GM18858 (cell line): ENCODE measurements at regions not wholly inside any gene's neighbourhood (a gene's known extent, or its start where the extent isn't known, plus 50 kb on each side); places are given as distances from the start of the nearest gene placed in this dataset.

ENCODE experiments used
- ATAC-seq: cut with Tn5 transposase; IDR thresholded peaks from one replicate; pipeline ENCODE4 v1.9.1; 2021; ENCODE audit not compliant: unreplicated experiment

DNA sequence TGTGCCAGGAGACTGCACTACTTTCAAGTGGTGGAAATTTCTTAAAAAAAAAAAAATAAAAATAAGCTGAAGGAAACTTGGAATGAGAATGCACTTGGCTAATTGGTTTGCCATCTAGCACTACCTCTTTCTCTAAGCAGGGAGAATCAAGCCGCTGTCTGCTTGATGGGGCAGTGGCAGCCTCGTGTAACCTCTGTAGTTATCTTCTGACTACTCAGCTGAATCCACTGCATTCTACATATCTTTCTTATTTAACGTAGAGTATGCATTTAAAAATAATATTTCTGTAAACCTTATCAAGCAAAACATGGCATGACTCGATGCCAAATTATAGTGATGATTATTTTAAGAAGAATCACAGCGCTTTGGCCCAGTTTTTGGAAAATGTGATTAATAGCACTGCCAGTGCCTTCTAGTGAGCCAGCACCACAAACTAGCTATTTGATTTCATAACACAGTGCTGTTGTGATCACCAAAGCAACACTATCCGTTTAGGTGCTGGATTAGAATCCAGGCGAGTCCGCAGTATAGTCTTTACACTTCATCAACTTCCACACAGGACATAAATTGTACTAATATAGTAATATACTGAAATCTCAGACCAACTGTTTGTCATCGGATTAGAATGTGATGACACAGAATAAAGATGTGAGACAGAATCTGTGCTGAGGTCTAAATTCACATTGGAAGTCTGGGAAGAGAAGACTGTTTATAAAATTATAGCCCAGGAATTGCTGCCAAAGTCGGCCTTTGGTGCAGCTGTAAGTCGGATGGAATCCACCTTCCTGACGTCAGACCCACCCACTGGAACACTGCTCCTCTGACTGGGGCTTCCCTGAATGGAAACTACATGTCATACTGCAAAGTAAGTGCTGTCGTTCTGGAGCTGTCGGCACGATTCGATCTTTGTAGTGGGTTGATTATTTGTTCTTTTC is 136.5 kb upstream of the ETAA1 start:
- no peak for ATAC-seq

DNA sequence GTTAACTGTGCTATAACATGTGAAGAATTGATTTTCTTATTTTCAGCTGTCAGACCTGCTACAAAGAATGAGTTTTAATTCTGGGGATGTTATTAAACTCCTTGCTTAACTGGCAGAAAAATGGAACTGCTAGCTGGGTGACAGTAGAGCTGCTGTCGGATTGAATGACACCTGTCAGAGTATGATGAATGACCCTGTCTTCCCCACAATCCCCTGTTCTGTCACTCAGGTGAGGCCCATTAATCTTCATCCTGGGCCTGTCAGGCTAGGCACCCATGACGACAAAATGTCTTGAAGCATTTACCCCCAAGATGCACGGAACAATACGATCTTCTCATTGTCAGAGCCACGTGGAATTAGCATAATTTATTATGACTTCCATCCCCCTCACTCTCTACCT is 129.9 kb upstream of the ETAA1 start:
- no peak for ATAC-seq

- ATAC-seq, result no peak
Measured at GRCh38 chr2:67268797-67269196, 128.3 kb upstream of the ETAA1 start.

- ATAC-seq, result no peak
Measured at GRCh38 chr2:67272195-67272594, 124.9 kb upstream of the ETAA1 start.

DNA sequence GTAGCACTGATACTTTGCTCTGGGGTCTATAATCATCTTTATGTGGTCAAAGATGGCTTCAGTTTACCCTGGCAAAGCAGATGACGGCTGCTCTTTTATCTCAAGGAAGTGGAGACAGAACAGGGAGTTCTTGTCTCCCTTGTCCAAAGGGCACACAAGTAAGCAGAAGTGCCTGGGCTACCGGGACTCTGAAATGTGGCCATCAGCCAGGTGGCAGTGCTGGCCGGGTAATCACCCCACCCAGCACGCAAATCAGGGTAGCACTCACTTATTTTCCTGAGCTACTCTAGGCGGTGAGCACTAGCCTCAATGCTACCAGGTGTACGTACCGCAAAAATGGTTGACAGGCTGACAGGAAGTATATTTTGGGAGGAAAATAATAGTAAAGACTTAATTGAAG is 119.7 kb upstream of the ETAA1 start:
- no peak for ATAC-seq

- ATAC-seq, result no peak
Measured at GRCh38 chr2:67281101-67281500, 116.0 kb upstream of the ETAA1 start.

DNA sequence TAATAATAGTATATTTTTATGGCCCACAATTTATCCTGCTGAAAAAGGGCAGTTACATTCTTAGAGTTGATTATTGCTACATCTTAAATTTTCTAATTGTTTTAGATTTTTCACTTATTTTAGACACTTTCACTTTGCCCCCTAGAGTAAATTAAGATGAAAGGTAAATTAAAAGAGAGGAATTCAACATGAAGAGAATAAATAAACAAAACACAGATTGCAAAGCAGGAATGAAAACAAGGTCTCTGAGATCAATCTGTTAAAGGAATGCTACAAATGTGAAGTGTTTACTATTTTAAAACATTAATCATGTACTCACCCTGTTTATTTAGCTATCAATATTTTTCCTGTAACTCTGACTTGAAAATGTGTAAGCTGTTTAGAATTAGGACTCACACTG is 113.5 kb upstream of the ETAA1 start:
- ATAC-seq, result no peak

DNA sequence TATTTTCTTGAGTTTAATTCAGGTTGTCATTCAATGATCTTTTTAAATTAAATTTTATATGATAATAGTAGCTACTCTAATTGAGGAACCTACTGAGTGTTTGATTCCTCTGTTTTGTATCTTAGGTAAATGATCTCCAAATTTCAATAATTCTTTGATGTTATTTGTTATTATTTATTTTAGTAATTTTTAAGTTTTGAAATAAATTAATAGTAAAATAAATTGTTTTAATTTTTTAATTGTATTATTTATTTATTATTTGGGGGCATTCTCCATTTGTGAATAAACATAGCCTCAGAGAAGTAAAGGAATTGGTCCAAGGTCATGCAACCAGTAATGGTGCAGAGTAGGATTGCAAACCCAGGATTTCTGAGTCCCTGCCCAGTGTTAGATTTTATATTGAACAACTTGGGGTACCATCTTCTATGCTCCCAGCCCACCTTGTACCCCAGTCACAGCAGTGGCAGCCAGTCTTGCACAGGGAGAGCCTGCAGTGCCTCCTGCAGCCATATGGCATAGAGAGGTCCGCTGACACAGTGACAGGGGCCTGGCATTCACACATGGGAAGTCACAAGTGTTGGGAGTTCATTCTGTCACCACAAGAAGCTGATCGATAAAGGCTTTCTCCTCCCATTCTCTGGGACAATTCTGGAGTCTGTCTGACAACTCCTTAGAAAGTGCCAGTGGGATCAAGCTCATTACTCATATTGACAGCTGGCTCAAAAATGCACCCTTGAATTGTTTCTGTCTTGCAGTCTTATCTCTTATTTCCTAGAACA is 110.0 kb upstream of the ETAA1 start:
- ATAC-seq, result no peak

DNA sequence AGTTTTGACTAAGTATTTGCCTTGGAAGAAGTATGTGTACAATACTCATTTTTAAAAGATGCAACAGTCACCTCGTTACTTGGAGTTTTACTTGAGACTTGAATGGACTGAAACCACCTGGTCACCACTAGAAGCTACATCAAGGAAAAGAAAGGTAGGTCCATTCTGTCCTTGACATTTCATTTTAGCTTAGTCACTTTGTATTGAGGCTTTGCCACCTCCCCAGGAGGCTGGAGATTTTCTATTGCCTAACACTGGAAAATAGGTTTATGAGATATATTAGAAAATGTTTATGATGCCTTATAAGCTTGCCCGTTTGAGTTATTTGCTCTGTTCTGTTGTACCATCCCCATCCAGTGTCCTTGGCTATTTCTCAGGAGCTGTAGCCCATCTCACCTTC is 107.9 kb upstream of the ETAA1 start:
- no peak for ATAC-seq

DNA sequence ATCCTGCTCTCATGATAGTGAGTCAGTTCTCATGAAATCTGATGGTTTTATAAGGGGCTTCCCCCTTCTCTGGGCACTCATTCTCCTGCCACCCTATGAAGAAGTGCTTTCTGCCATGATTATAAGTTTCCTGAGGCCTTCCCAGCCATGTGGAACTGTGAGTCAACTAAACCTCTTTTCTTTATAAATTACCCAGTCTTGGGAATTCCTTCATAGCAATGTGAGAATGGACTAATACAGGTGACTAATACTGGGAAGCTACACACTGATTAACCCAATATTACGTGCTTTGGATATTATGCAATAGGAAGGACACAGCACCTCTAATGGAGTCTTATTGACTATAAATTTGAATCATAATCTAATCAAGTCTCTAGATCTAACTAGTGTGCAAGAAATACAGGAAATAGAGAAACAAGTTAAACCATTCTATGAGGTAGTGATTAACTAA is 107.2 kb upstream of the ETAA1 start:
- no peak for ATAC-seq

DNA sequence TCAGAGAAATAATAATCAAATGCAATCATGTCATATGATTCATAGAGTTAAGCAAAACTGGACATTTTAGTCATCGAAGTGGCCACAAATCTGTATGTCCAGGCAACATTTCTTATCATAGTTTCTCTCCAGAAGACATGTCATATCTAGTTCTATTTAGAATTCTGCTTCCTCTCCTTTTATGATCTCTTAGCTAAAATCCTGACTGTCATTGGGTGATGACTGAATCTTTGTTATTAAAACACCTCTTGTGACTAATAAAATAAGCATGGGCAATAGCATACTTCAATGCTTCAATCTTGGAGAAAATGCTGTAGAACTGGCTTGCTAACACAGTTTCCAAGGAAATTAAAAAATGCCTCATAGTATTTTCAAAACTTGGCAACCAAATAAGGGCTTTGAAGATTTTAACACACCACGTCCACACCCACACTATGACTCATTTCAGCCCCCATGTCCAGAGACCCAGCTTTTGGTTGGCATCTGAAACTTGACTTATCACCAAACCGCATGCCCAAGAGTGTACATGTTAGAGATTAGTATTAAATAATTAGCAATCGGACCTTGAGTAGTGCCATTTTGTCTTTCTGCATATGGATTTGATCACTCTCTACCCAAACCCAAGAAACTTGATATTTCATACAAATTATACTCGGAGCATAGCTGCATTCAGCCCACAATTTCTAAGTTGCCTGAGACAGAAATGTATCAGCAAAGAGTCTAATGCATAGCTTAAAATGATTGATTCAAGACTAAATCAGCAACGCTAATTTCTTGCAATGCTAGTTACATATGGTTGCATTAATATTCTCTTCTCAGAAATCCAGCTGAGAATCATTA is 106.5 kb upstream of the ETAA1 start:
- ATAC-seq, result no peak

- no peak for ATAC-seq
Measured at GRCh38 chr2:67294218-67294617, 102.9 kb upstream of the ETAA1 start.

GRCh38 chr2:67295406-67295805 is 101.7 kb upstream of the ETAA1 start:
- no peak for ATAC-seq

- ATAC-seq, result no peak
Measured at GRCh38 chr2:67295851-67296250, 101.3 kb upstream of the ETAA1 start.

- no peak for ATAC-seq
Measured at GRCh38 chr2:67304300-67304890, 92.7 kb upstream of the ETAA1 start.

- ATAC-seq, result no peak
Measured at GRCh38 chr2:67309281-67309680, 87.9 kb upstream of the ETAA1 start.

- no peak for ATAC-seq
Measured at GRCh38 chr2:67311536-67311935, 85.6 kb upstream of the ETAA1 start.

DNA sequence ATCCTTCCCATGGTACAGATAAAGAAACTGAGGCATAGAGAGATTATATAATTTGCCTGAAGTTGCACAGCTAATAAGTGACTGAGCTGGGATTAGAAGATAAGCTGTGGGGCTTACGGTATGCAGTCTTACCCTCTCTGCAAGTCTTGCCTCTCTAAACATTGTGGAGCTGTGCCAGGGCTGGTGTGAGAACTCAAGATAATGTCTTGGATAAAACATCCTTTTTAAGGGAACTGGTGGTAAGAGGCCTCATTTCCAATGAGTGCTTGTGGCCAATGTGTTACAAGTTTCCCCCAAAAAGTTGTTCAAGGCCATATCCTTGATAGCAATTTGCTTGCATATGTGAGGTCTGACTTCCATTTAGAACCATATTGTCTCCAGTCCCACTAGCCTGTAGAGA is 84.3 kb upstream of the ETAA1 start:
- ATAC-seq, result no peak

DNA sequence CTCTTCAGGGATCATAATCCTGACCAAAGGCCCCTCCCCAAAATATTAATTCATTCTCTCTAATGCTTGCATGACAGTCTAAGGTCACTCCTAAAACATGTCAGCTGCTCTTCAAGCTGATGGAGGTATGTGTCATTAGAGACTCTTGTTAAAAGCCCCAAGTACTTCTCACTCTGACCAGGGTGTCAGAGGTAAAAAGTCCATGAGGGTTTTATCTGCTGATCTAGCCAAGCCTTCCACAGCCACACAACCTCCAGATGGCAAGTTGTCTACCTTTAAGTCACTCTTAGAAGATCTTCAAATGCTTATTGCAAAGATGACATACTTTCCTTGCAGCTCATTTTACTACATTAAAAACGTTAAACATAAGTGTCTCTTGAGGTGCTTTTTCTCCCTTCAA is 83.6 kb upstream of the ETAA1 start:
- no peak for ATAC-seq

GRCh38 chr2:67318031-67318430 is 79.1 kb upstream of the ETAA1 start:
- no peak for ATAC-seq

DNA sequence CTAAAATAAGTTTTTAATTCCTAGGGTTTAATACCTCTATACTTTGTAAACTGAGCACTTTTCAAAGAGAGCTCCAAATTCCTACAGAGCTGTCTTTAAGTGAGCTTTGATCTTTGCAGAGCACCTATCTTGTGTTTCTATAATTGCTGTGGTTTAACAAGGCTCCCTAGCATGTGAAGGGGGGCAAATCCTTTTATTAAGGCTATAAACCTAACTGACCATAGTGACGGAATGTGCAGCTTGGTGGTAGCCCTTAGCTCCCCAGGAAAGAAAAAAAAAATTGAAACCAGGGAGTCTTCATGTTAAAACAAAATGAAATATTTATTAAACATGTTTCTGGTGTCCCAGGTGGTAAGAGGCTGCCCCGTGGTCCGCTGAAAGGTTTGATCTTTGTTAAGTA is 78.6 kb upstream of the ETAA1 start:
- no peak for ATAC-seq
